ENCODE measurements at regions not wholly inside any gene's neighbourhood (a gene's known extent, or its start where the extent isn't known, plus 50 kb on each side); places are given as distances from the start of the nearest gene placed in this dataset.

DNA sequence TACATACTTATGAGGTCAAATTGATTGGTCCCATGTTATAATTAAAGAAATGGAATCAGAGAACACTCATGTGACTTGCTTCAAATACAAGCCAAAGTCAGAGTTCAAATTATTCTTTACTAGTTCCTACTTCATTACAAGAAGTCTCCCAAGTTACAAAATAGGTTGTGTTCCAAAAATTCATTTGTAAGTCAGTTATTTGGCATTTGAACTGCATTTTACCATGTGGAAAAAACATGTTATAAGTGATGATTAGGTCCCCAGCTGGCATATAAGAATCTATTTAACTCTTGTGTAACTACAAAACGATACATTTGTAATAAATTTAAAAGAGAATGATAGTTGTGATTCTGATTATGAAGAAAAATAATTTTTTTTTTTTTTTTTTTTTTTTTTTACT lies 124.1 kb downstream of the DISP1 start:
- TF ChIP-seq GATA3 (IDR thresholded peaks at IDR 0.05; ENCODE audit: low read depth, low read length) (no peak), GATA2 (IDR thresholded peaks at IDR 0.05; ENCODE audit: low read depth, low read length) (no peak)
